Peyer's patch (tissue), 4 donors: ENCODE measurements at regions not wholly inside any gene's neighbourhood (a gene's known extent, or its start where the extent isn't known, plus 50 kb on each side); places are given as distances from the start of the nearest gene placed in this dataset.

ENCODE experiments used
- DNase-seq, 3 donors: peaks; one replicate each; pipeline ENCODE4 v3.0.0-alpha.2; 2017 to 2019
- H3K27ac ChIP-seq, 4 donors: fragments of 200-600 bp; sonication (generic); one replicate each; pipeline ENCODE4 v1.5.1; 2016 to 2019
- H3K27me3 ChIP-seq, 2 donors: fragments of 200-600 bp; sonication (generic); one replicate each; pipeline ENCODE4 v1.5.1; 2019
- H3K36me3 ChIP-seq, 3 donors: fragments of 200-600 bp; sonication (generic); one replicate each; pipeline ENCODE4 v1.5.1; 2016 to 2019
- H3K4me1 ChIP-seq, 4 donors: fragments of 200-600 bp; sonication (generic); one replicate each; pipeline ENCODE4 v1.5.1; 2016 to 2019
- H3K4me3 ChIP-seq, 4 donors: fragments of 200-600 bp; sonication (generic); 1 replicate in 3 of 4; 2 replicates in 1 of 4; pipeline ENCODE4 v1.5.1; 2016 to 2019; ENCODE audit warnings: mild to moderate bottlenecking in 1 of 4
- H3K9me3 ChIP-seq, 4 donors: fragments of 200-600 bp; sonication (generic); one replicate each; pipeline ENCODE4 v1.5.1; 2016 to 2019; ENCODE audit warnings: mild to moderate bottlenecking in 1 of 4
- CTCF ChIP-seq, 6 experiments: fragments of 450-650 bp in 4 of 6; fragments of 200-600 bp in 2 of 6; sonication (generic) in 1 of 6; IDR thresholded peaks; one replicate each; pipeline ENCODE4 v1.5.1; 2017 to 2019; ENCODE audit warnings: antibody characterized with exemption in 6 of 6, mild to moderate bottlenecking in 3 of 6, moderate library complexity in 1 of 6
- POLR2A ChIP-seq, 2 donors: fragments of 450-650 bp; IDR thresholded peaks; one replicate each; pipeline ENCODE4 v1.5.1; 2017; ENCODE audit warnings: antibody characterized with exemption in 2 of 2, mild to moderate bottlenecking in 2 of 2, moderate library complexity in 2 of 2

GRCh38 chr5:89936576-89936975 lies 473.0 kb downstream of the CETN3 start:
- TF ChIP-seq CTCF (IDR thresholded peaks at IDR 0.05): no peak
- TF ChIP-seq POLR2A (IDR thresholded peaks at IDR 0.05): no peak
- Histone ChIP-seq H3K4me3 (no peak overlapping the region), H3K27me3 (no peaks in the 10 kb centered on the region), H3K4me1 (no peaks in the 10 kb centered on the region), H3K36me3 (no peaks in the 10 kb centered on the region), H3K9me3 (no peaks in the 10 kb centered on the region), H3K27ac (no peak overlapping the region)
- no peak for DNase-seq

DNA sequence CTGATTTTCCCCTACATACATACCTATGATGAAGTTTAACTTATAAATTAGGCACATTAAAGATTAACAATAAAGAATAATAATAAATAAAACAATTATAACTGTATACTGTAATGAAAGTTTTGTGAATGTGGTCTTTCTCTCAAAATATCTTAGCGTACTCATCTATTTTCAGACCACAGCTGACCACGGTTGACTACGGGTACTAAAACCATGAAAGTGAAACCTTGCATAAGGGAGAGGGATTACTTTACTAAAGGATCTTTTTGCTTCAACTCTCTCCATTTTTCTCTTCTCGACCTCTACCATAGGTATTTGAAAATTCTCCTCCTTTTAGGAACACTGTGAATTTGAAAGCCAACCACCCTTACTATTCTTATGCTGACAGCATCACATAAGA lies 475.5 kb downstream of the CETN3 start:
- no peak for DNase-seq
- TF ChIP-seq CTCF (IDR thresholded peaks at IDR 0.05) (no peak), POLR2A (IDR thresholded peaks at IDR 0.05) (no peak)
- Histone ChIP-seq H3K4me3 (no peak overlapping the region), H3K27ac (no peak overlapping the region), H3K36me3 (no peaks in the 10 kb centered on the region), H3K27me3 (no peaks in the 10 kb centered on the region), H3K4me1 (no peaks in the 10 kb centered on the region), H3K9me3 (no peaks in the 10 kb centered on the region)

GRCh38 chr5:89932771-89933181 lies 476.8 kb downstream of the CETN3 start:
- no peaks in the 10 kb centered on the region for H3K36me3 ChIP-seq
- H3K4me3 ChIP-seq: no peak overlapping the region
- H3K9me3 ChIP-seq: no peaks in the 10 kb centered on the region
- no peak overlapping the region for H3K27ac ChIP-seq
- TF ChIP-seq POLR2A (IDR thresholded peaks at IDR 0.05): no peak
- no peak for TF ChIP-seq CTCF (IDR thresholded peaks at IDR 0.05)
- no peaks in the 10 kb centered on the region for H3K4me1 ChIP-seq
- DNase-seq: no peak
- H3K27me3 ChIP-seq: no peaks in the 10 kb centered on the region

DNA sequence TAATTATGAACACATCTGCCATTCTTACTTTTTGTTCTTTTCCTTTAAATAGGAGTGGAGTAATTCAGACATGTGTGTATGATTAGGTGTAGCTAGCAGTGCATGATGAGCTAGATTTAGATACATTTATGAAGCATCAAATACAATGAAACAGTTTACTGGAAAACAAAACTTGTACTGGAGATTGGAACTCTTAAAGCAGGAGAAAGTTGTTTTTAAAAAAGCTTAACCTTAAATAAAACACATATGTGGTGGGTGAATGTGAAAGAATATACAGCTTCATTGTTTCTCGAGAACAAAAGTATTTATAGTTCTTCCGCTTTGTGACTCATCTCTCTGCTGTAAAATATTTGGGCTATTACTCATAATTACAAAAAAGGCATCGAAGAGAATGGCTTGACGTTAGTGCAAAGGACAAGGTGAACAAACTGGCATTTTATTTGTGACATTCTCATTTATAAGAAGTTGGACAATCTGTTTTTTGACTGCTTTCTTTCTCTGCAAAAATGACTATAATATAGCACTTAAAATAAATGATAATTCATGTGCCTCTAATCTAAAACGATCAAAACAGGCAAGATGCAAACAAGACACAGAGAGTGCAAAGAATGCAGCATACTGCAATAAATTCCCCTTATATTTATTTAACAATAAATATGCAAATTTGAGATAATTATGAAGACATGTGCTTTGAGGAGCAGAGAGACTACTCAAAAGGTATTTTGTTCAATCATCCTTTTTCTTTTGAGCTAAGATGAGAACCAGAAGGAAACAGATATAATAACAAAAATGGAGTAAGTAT lies 478.8 kb downstream of the CETN3 start:
- no peak overlapping the region for H3K4me3 ChIP-seq
- TF ChIP-seq POLR2A (IDR thresholded peaks at IDR 0.05) (no peak), CTCF (IDR thresholded peaks at IDR 0.05) (no peak)
- DNase-seq: no peak
- H3K9me3 ChIP-seq: no peaks in the 10 kb centered on the region
- no peak overlapping the region for H3K27ac ChIP-seq
- H3K4me1 ChIP-seq: no peaks in the 10 kb centered on the region
- no peaks in the 10 kb centered on the region for H3K36me3 ChIP-seq
- H3K27me3 ChIP-seq: no peaks in the 10 kb centered on the region

GRCh38 chr5:89929834-89930233 lies 479.7 kb downstream of the CETN3 start:
- no peaks in the 10 kb centered on the region for H3K27me3 ChIP-seq
- DNase-seq: no peak
- no peak overlapping the region for H3K4me3 ChIP-seq
- H3K36me3 ChIP-seq: no peaks in the 10 kb centered on the region
- no peak overlapping the region for H3K27ac ChIP-seq
- no peaks in the 10 kb centered on the region for H3K4me1 ChIP-seq
- no peak for TF ChIP-seq POLR2A (IDR thresholded peaks at IDR 0.05)
- no peak for TF ChIP-seq CTCF (IDR thresholded peaks at IDR 0.05)
- no peaks in the 10 kb centered on the region for H3K9me3 ChIP-seq
